NK-92 treated with Interleukin-12 subunit alpha and Interleukin-12 subunit beta, amount 100 ng/mL, for 24 hours (cell line): ENCODE measurements at regions not wholly inside any gene's neighbourhood (a gene's known extent, or its start where the extent isn't known, plus 50 kb on each side); places are given as distances from the start of the nearest gene placed in this dataset.

Experiments
- DNase-seq: peaks from one replicate; lab custom pipeline; 2025; lab: John Stamatoyannopoulos, UW

DNA sequence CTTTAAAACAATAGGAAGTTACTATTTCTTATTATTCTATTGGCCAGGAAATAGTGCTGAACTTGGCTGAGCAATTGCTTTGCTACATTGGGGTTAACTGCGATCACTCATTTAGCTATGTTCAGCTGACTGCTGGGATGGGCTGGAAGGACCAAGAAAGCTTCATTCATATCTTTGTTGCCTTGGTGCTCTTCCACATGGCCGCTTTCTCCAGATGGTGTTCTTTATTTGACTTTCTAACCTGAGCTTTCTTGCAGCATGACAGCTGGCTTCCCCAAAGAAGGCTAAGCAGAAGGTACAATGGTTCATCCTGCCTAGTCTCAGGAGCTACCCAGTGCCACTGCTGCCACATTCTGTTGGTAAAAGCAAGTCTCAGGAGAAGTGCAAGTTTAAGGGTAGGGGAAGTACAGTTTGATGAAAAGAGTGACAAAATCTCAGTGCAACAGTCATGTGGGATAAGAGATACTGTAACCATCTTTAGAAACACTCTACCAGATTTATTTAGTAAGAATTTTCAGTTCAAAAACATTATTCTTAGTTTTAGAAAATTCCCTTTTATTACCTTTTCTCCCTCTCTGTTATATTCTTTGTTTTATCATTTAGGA, 180.6 kb upstream of the RBMS1 start:
- no peak for DNase-seq

DNA sequence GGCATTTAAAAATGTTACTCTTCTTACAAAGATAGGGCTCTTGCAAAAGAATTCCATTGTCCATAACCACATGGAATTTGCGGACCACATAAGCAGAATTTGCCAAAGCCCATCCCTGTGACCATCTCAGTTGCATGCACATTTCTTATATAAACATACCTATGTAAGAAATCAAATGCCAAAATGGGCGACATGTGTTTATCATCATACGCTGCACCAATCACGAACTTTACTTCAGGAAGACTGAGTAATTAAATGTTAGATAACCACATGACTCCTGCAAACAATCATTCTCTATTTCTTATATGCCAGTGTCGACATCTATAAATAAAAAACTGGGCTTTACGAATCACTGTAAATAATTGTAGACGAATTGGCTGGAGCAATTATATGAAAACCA, 186.1 kb upstream of the RBMS1 start:
- DNase-seq = no peak

- DNase-seq = no peak
Observed at GRCh38 chr2:160680294-160680693, 186.7 kb upstream of the RBMS1 start.

GRCh38 chr2:160680974-160681373, 187.4 kb upstream of the RBMS1 start:
- no peak for DNase-seq

DNA sequence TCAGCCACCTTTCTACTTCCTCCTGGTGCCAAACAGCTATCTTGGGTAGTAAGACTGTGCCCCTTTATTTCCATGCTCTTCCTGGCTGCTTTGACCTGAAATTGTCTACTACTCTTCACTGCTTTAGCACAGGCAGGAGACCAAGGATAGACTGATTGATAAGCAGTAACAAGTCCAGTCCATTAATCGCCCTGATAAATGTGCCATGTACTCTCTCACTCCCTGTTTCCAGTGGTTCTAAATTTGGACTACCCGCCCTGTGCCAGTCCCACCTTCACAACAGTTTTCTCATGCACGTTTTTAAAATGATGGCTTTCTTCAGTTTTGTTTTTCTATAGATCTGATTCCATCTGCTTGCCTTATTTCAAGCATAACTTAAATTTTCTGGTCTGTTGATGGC, 189.6 kb upstream of the RBMS1 start:
- DNase-seq = no peak

GRCh38 chr2:160687629-160688028, 194.0 kb upstream of the RBMS1 start:
- no peak for DNase-seq

DNA sequence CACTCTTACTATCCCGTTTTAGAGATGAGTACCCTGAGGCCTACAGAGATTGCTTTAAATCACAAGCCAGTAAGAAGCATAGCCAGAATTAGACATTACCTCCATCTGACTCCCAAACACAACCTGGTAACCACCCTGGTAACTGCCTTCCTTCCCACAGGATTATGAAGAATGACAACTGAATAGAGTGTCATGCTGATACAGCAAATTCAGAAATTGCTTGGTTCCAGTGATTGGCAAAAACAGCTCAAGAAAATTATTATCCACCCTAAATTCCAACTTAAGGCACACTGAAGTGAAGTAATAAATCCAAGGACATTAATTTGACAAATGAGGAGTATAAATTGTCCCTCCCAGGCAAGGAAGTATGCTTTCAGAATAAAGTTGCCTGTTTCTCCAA, 195.8 kb upstream of the RBMS1 start:
- DNase-seq = no peak

DNA sequence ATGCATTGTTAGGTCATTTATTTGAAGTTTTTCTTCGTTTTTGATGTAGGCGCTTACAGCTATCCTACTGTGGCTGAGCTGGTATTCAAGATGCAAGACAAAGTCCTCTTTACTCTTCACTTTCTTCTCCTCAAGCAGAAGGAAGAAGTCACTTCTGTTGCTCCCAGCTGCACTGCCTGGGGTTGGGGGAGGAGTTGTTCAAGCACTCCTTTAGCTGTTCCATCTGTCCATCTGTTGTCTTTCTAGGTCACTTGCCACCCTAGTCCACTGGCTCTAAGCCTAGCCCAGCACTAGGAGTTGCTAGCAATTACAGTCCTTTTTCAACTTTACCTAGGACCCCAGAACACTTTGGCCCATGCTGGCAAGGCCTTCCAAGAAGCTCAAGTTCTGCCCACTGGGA, 200.6 kb upstream of the RBMS1 start:
- no peak for DNase-seq

- DNase-seq = no peak
Observed at GRCh38 chr2:160694631-160695030, 201.0 kb upstream of the RBMS1 start.

DNA sequence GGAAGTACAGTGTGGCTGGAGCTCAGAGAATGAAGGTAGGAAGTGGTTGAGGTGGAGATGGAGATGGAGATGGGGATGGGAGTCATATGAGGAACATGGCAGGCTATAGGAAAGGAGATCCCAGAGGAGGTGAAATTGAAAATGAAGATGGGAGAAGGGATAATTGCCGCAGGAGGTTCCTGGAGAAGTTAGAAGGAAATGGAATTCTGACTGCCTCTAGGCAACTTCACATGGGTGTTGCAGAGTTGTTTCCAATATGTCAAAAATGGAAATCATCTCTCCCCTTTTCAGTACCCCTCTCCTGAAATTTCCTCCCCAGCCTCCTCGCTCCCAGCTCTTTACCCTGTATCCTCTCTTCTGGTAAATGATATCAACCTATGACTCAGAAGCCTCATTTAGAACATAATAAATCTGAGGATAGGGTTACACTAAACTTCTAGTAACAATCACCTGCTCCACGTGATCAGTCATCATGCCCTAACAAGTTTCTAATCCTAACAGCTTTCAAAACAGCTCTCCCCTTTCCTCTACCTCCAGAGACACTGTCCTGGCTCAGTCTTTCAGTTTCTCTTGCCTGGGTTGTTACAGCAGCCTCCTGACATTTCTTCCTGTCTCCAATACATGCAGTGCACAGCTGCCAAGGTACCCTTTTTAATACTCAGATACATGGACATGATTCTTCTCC, 201.9 kb upstream of the RBMS1 start:
- DNase-seq = no peak

DNA sequence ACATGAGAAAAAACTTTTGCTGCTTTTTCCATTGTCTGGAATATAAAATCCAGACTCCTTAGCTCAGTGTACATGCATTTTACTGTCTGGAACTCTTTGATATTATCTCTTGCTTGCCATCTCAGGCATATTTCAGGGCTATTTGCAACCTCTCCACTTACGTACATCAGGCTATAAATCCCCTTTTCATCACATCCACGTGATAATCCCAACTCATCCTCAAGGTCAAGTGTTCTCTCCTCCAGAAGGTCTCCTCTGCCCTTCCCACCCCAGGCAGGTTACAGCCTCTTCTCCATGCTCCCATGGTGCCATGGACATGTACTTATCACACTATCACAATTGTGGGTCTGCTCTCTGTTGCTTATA, 202.5 kb upstream of the RBMS1 start:
- DNase-seq = no peak

DNA sequence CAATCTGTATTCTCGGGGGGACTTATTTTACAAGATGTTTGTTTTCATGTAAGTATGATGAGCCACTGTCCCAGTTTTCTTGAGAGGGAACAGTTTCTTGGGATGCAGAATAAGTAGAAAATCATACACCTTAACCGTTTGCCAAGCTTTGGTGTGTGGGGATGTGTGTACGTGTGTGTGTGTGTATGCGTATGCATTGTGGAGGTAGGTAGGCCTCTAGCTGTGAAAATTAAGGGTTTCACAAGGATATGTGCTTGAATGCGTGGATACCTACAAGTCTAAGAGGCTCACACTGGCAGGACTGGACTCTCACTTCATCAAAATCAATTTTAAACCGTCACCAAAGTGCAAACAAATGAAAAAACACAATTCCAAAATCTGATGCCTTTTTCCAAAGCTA, 204.2 kb upstream of the RBMS1 start:
- DNase-seq = no peak

- DNase-seq = no peak
Observed at GRCh38 chr2:160700021-160700814, 206.6 kb upstream of the RBMS1 start.

DNA sequence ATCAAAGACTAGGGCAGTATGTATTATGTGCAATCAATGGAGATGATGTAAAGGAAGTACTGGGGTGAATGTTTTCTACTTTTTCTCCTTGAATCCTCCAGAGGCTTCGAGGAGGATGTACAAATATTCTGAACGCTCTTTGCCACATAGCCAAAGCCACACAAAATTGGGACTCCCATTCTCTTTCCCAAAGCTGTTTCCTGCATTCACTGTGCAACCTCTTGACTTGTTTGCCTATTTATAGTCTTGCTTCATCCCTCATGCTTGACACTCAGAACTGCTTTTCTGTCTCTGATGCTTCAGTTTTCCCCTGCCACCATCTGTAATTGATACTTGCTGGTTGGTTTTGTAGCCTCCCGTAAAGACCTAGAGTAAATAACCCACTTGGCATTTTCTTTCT, 208.2 kb upstream of the RBMS1 start:
- no peak for DNase-seq

GRCh38 chr2:160702754-160703153, 209.1 kb upstream of the RBMS1 start:
- DNase-seq = no peak

DNA sequence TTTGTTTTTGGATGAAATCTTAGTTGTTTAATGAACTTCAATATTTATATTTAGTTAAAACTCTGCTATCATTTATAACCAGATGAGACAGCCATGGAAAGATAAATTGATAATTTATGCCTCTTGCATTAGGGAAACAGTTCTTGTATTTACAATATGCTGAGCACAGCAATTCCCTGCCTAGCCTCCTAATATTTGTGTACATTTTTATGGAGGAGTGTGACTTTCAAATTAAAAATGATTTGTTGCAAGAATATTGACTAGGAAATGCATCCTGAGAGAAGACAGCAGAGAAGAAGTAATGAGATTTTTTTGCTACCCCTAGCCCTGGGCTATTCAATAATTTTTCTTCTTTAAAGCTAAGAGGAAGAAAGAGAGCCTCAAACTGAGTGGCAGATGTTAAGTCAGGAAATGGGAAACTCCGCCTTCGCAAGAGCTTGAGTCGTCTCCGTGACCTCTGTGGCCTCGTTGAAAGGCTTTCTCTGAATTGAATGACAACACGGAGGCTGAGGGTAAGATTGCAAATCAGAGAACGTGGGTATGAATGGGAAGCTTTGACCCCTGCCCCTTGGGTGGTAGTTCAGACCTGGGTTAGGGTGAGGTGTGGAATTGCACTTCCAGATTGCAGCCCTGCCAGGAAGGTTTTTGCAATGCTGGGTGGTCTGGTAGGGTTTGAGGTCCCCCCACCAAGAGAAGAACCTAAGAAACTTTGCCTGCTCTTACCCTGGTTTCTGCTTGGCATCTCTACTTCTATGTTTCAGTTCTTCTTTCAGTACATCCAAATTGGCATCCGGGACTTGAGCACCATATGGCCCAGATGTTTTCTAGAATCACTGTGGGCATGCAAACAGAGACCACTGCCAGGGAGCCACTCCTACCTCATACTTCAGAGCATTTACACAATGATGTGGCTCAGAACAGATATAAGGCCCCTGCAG, 210.3 kb upstream of the RBMS1 start:
- no peak for DNase-seq

DNA sequence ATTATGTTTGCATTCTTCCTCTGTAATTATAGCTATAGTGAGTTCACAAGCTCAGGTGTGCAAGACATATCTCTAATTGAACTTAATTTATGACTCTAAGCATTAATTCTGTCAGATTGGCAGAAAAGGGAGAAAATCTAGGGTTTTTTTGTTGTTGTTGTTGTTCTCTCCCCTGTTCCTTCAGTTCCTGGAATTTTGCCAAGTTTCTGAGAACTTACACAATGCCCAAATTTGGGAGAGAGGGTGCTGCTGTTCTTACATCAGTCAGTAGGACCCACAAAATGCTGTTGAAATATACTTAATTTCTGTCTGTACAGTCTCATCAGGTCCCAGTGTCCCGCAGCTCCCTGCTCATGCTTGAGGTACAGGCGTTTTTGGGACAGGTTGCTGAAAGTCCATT, 221.8 kb upstream of the RBMS1 start:
- no peak for DNase-seq

- DNase-seq = no peak
Observed at GRCh38 chr2:160719116-160719515, 225.5 kb upstream of the RBMS1 start.

- no peak for DNase-seq
Observed at GRCh38 chr2:160720098-160720497, 226.5 kb upstream of the RBMS1 start.

DNA sequence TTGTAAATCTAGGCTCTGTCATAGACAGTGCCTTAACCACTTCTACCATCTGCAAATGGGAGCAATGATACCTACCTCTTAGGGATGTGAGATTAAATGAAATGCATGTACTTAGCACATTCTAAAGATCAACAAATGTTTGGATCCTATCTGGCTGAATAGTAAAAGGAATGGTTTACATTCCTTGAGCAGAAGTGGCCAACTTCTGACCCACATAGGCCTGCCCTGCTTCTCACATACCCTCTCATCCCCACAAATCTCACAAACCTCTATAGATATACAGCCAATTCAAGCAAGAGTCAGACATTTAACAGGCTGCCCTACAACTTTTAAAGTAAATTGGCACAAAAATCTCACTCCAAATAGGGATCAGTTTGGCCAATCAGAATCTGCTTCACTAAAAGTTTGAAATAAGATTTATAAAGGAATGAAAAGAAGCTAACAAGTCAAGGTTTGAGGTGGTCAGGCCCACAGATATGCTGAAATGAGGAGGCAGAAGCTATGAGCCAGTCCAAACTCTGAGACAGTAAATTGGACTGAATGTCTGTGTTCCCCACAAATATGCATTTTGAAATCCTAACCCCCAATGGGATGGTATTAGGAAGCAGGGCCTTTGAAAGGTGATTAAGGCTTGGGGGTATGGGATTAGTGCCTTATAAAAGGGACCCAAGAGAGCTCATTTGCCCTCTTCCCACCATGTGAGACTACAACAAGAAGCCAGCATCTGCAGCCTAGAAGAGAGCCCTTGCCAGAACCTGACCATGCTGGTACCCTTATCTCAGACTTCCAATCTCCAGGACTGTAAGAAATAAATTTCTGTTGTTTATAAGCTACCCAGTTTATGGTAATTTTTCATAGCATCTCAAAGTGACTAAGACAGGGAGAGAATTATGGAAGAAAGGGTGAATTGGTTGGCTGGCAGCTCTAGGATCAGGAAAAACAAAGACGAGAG, 227.8 kb upstream of the RBMS1 start:
- DNase-seq = no peak

- no peak for DNase-seq
Observed at GRCh38 chr2:160726046-160726445, 232.4 kb upstream of the RBMS1 start.
